ENCODE measurements at regions not wholly inside any gene's neighbourhood (a gene's known extent, or its start where the extent isn't known, plus 50 kb on each side); places are given as distances from the start of the nearest gene placed in this dataset.

DNA sequence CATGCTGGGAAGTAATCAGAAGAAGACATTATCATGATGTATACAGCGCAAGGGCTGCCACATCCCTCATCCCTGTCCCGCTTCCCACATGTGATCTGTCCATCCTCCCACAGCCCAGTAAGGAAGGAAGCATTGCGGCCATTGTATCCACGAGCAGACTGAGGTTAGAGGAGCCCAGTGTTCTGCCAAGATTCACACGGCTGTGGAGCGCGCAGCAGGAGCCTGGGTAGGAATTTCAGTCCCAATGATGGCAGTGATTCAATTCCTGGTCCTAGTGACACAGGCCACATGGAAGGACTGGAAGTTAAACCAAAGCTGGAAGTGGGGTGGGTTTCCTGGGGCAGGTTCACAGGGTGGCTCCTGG, 89.2 kb downstream of the RTL6 start:
- TF ChIP-seq, protein P1, sequence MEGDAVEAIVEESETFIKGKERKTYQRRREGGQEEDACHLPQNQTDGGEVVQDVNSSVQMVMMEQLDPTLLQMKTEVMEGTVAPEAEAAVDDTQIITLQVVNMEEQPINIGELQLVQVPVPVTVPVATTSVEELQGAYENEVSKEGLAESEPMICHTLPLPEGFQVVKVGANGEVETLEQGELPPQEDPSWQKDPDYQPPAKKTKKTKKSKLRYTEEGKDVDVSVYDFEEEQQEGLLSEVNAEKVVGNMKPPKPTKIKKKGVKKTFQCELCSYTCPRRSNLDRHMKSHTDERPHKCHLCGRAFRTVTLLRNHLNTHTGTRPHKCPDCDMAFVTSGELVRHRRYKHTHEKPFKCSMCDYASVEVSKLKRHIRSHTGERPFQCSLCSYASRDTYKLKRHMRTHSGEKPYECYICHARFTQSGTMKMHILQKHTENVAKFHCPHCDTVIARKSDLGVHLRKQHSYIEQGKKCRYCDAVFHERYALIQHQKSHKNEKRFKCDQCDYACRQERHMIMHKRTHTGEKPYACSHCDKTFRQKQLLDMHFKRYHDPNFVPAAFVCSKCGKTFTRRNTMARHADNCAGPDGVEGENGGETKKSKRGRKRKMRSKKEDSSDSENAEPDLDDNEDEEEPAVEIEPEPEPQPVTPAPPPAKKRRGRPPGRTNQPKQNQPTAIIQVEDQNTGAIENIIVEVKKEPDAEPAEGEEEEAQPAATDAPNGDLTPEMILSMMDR (IDR thresholded peaks at IDR 0.05) = no peak
- TF ChIP-seq POLR2A (IDR thresholded peaks at IDR 0.05) = no peak

All from uterus (tissue), 2 donors.